HG03045 (cell line): ENCODE measurements at regions not wholly inside any gene's neighbourhood (a gene's known extent, or its start where the extent isn't known, plus 50 kb on each side); places are given as distances from the start of the nearest gene placed in this dataset.
"Not testable (repeated sequence)": the region's sequence is repeated elsewhere in the genome, so short reads cannot be mapped to it uniquely, and the experiment has no call there.

ENCODE experiments used
- ATAC-seq: cut with Tn5 transposase; IDR thresholded peaks from one replicate; pipeline ENCODE4 v1.9.1; 2021; ENCODE audit warnings: mild to moderate bottlenecking, moderate library complexity; ENCODE audit not compliant: unreplicated experiment

DNA sequence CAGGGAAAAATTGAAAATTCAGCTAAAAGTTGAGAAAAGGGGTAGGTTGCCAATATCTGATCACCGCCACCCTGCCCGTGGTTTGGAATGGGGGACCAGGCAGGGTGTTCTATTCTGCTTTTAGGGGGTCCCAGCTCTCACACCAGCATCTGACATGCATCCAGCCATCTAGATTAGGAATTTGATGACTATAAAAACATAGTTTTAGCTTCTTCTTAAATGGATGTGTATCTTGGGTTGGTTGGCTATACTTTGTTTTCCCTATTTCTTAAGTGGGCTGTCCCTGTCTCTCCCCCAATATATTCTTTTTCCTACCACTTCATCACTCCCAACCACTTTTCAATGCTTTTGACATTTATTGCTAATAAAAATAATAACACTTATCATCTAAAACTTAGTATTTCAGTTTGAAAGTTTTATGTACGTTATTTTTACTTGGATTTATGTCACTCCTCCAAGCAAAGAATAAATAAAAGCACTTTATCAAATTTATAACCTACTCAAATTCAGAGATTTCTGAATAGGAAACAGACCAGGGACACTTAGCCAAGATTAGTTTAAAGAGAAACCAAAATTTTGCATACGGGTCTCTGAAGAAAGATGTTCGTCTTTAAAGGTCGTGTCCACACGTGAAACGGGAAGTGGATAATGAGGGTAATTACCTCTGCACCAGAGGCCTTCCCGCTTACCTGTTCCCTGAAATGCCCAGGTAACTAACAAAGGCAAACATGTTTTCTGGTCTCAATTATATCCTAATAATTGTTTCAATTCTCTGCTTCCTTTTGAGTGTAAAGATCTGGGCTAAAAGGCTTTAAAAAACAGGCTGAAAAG, 233.2 kb upstream of the AUTS2 start:
- no peak for ATAC-seq

DNA sequence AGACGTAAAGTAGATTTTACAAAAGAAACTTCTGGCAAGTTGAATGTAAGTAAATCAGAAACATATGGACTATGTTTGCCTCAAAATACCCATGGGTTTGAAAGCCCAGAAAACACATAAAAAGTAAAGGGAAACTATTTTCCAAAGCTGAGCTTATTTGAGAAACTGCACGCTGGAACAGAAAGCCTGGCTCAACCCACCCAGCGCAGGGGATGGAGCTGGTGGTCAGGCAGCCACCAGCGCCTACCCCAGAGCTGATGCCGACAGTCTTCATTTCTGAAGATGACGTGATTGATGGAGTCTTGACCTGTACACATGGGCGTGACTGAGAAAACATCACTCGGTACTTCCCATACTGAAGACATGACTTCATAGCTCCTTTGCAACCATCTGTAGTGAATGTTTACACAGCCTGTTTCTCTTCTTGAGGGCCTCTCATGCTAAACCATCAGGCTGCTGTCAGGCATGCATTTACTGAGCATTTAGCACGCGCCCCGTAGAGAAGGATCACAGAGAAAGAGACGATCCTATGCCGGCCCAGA, 232.6 kb upstream of the AUTS2 start:
- no peak for ATAC-seq

DNA sequence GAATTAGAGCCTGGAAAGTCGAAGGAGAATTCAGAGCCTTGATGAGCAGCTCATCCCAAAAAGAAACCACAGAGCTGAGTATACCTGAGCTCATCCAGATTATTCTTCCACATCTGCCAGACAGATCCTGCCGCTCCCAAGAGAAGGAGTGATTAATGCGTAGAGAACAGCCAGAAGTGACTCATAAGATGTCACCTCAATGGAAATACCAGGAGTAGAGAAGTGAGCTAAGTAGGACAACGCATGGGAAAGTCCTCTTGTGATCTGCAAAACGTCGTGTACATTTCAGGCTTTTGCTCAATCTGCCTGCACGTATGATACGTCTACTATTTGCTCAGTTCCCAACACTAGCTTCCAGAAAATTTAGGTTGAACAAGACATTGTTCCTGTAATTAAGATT, 230.5 kb upstream of the AUTS2 start:
- ATAC-seq = no peak

DNA sequence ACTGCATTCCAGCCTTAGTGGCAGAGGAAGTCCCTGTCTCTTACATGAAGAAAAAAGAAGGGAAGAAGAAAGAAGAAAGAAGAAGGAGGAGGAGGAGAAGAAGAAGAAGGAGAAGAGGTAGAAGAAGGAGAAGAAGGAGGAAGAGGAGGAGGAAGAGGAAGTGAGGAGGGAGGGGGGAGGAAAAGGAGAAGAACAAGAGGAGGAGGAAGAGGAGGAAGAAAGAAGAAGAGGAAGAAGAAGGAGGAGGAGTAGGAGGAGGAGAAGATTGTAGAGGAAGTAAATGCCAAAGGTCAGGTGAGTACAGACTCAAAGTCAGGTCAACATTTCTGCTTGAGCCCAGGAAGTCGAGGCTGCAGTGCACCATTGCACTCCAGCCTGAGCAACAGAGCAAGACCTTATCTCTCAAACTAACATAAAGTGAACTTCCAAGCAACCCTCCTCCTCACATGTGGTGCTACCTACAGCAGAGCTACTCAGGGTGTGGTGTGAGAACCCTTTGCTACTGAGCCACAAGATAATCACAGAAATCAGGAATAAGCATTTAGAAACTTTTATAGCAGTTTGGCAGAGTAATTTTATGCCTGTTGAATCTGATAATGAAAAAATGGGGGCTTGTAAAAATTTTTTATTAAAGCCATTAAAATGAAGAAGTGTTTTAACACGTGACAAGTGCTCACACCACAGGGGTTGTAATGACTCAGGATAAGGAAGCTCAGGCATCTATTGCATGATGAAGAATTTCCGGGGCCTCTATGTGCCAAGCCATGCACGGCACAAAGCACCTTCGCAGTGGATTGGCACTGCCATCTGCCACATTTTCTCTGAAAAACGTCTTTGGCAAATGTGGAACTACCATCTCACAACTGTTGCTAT, 224.9 kb upstream of the AUTS2 start:
- no peak for ATAC-seq

DNA sequence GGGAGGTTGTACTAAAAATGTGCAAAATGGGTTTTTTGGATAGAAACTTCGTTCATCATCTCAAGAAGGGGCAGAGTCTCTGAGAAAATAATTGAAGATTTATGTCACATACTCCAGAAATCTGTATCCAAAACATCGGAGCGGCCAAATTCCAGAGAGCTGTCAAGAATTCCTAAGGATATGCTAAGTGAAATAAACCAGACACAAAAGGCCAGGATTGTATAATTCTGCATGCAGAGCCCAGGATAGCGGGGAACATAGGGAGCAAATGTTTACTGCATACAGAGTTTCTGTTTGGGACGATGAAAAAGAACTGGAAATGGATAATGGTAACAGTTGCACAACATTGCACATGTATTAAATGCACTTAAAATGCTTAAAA, 224.2 kb upstream of the AUTS2 start:
- ATAC-seq = no peak

DNA sequence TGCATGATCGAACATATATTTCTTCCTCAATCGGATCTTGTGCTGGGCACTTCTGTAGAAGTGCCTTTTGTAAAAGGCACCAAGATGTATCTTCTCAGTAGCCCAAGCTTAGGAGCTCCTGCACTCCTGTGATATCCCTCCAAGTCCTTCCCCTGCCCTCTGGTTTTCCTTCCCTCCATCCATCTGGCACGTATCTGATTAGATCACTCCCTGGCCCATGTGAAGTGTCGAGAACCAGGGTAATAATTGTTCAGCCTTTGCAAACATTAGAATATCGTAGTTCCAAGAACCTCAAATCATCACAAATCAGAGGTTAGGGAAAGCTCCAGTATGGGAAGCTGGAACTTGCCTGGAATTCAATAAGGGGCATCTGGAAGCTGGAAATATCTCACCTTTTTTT, 221.1 kb upstream of the AUTS2 start:
- ATAC-seq = no peak

DNA sequence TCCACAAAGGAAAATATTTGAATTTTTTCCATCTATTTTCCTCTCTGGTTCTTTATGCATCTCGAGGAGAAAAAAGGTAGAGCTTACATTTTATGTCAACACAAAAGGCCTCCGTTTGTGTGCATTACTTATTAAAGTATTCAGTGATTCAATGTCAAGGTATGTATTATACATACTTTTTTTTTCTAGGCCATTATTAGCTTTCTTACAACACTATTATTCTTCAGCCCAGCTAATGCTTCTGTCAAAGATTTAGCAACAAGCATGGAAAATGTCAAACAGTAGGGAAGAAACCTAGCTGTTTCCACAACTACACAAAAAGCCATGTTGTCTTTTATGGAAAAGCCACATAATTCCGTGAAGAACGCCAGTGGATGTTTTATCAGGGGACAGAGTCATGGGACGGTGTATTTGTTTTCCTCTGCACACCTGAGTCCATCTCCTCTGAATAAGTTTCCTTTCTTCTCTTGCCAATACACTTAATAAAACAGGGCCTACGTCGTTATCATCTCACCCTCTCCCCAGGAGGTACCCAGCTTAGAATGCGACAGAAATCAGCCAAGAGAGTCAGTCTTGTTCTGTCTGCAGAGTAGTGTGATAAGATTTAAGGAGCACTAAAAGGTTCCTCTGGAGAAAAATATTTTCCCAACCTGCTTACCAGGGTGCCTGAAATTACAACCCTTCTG, 209.7 kb upstream of the AUTS2 start:
- no peak for ATAC-seq

DNA sequence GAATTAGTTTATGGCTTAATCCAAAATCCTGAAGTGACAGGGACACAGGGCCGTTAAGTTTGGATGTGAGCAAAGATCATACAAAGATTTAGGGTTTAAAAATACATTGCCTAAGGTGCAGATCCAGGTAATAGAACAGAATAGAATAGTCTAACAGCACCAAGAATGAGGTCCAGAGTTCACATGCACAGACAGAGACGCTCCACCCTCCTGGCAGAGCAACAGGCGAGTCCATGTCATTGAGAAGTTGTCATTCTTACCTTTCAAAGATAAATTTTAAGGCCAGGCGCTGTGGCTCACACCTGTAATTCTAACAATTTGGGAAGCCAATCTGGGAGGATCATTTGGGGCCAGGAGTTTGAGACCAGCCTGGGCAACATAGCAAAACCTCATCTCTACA, 209.1 kb upstream of the AUTS2 start:
- no peak for ATAC-seq

DNA sequence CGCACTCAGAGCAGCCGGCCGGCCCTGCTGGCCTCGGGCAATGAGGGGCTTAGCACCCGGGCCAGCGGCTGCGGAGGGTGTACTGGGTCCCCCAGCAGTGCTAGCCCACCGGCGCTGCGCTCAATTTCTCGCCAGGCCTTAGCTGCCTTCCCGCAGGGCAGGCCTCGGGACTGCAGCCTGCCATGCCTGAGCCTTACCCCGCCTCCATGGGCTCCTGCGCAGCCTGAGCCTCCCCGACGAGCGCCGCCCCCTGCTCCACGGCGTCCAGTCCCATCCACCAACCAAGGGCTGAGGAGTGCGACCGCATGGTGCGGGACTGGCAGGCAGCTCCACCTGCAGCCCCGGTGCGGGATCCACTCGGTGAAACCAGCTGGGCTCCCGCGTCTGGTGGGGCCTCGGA, 204.4 kb upstream of the AUTS2 start:
- not testable (repeated sequence) for ATAC-seq

DNA sequence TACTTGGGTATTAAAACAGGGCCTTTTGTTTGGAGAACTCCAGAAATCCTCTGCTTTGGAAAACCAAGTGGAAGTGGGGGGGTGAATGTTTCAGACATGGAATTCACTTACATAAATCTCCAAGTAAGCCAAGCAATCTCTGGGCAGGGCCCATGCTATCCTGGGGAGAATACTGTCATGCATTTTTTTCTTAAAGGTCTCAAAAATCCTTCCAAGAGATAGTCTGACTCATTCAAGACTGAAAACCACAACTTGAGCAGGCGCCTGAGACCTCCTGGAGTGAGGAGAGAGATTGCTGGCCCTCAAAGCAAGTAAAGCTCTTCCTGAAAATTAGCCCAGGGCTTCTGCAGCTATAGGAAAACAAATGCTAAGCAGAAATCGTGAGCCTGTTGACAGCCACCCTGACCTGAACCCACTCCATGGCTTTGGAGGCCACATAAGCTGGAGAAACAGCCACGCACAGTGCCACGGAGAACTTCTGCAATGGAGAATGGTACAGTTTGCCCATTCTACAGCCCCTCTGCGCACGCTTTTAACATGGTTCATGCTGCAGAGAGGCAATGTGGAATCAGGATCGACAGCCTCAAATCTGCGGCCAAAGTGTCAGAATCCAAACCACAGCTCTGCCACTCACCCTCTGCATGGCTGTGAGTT, 203.1 kb upstream of the AUTS2 start:
- no peak for ATAC-seq

DNA sequence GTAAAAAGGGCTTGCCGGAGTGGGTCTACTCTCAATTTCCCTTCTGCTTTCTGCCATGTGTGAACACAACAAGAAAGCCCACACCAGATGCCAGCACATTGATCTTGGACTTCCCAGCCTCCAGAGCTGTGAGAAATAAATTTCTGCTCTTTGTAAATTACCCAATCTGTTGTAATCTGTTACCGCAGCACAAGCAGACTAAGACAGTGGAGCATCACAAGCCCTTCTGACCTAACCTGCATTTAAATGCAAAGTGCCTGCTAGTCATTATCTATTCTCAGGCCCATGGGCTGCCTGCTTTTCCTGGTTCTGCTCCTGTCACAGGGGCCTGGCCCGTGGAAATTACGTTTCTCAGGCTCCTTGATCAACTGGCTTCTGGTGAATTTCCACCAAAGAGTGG, 199.3 kb upstream of the AUTS2 start:
- no peak for ATAC-seq

DNA sequence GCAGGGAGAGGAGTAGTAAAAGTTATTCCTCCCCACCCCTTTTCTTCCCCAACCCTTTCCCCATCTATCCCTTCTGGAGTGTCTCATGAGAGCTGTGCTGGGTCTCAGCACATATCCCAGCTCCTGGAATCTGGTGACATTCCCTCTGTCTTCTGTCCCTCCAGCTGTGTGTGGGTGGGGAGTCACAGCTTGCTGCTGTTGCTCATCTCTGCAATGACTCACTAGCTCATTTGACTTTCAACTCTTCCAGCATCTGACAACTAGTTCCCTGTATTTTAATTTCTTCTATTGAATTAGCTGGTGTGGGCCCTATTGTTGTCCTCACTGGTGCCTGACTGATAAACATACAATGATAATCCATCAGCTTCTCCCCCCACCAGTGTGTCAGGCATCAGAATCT, 198.9 kb upstream of the AUTS2 start:
- ATAC-seq = no peak

DNA sequence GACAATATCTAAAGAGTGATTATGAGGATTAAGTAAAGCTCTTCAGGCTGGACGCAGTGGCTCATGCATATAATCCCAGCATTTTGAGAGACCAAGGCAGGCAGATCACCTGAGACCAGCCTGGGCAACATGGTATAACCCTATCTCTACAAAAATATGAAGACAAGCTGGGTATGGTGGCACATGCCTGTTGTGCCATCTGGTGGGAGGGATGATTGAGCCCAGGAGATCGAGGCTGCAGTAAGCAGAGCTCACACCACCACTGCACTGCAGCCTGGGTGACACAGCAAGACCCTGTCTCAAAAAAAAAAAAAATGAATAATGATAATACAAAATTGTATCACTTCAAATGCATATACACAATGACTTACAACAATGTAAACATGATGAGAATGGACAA, 195.6 kb upstream of the AUTS2 start:
- no peak for ATAC-seq

DNA sequence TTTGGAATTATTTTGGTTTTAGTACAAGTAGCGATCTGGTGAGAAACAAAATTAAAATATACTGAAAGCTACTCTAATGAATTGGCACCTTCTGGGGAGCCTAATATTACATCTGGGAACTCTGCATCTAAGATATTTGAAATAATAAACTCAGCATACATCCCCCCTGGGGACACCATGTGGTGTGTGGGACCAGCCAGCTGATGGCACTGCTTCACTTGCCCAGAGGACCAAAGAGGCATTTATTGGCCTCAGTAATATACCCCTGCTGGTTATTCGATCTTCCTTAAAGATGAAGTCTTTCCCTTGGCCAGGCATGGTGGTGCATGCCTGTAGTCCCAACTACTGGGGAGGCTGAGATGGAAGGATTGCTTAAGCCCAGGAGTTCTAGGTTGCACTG, 195.1 kb upstream of the AUTS2 start:
- no peak for ATAC-seq

DNA sequence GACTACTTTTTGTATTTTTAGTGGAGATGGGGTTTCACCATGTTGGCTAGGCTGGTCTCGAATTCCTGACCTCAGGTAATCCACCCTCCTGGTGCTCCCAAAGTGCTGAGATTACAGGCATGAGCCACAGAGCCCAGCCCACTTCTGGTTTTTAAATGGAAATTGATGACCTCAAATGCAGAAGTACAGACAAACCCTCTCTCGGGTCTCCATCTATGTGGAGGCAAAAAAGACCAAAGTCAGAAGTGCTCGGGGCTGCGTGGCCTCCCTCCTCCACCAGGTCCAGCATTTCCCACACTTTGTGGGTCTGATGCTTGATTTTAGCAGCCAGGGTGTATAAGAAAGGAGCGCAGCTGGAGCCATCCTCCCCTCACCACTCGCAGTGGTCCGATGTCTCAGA, 187.3 kb upstream of the AUTS2 start:
- no peak for ATAC-seq

DNA sequence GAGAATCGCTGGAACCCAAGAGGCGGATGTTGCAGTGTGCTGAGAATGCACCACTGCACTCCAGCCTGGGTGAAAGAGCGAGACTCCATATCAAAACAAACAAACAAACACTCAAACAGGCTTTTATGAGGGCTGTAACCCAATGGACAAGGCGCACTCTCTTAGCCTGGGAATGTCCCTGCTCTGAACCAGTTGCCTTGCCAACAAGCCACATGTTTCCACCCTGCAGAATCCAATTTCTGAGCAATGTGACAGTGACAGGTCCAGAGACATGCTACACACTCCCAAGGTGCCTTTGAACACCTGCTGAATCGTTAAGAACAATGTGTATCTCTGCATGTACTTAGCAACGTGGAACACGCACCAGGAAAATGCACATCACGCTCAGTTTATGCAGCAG, 186.8 kb upstream of the AUTS2 start:
- no peak for ATAC-seq

DNA sequence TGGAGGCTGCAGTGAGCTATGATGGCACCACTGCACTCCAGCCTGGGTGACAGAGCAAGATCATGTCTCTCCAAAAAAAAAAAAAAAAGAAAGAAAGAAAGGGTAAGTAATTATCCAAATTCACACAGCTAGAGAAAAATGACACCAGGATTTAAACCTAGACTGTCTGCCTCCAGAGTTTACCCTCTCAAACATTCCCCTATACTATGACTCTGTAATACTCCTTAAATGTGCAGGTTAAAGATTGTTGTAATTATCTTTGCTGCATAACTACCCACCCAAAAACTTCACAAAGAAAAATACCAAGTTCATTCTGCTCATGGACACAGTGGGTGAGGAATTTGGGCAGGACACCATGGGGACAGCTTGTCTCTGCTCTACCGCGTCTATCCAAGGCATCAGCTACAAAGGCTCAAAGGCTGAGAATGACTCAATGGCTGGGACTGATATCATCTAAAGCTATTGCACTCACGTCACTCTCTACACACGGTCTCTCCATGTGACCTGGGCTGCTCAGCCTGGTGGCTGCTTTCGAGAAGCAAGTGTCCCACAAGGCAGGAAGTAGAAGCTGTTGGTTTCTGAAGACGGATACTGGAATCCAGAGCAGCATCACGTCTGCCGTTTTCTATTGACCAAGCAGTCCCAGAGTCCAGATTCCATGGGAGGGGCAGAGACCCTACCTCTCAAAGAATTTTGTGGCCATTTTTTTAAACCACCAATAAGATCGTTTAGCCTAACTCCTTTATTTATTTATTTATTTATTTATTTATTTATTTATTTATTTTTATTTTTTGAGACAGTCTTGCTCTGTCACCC, 185.7 kb upstream of the AUTS2 start:
- ATAC-seq = no peak

DNA sequence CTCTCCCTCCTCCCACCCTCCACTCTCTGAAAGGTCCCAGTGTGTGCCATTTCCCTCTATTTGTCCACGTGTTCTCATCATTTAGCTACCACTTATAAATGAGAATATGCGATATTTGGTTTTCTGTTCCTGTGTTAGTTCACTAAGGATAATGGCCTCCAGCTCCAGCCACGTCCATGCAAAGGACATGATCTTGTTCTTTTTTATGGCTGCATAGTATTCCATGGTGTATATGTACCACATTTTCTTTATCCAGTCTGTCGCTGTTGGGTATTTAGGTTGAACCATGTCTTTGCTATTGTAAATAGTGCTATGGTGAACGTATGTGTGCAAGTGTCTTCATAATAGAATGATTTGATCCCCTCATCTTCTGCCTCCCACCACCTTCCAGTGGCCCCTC, 183.7 kb upstream of the AUTS2 start:
- ATAC-seq = no peak

DNA sequence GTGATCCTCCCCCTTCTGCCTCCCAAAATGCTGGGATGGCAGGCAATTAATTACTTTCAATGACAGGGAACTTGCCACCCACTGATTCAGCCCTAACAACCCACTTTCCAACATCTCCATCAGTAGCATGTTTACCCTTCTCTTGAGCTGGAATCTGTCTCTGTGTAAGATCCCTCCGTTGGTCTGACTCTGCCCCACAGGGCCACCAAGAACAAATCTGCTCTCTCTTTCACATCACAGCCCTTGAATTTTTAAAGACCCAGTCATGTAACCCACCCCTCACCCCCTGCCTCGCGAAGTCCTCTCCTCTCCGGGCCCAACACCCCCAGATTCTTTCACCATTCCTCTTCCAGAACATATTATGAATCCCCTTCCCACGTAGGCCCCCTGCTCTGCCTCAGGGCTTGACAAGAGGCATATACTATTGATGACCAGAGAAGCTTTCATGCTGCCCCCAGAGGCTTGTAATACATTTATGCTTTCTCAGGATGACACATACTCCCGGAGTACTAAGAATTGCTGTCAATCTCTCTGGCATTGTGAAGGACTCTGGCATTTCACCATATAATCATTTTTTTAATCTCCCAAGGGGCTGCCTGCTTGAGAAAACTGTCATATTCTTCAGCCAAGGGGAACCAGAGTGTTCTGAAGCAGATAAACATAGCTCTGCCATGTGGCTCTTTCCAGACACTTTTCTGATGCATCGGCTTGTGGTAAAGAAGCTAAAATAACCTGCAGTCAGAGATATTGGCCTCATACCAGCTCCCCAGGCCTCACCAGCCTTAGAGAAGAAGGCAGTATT, 179.2 kb upstream of the AUTS2 start:
- no peak for ATAC-seq
